ENCODE measurements at regions not wholly inside any gene's neighbourhood (a gene's known extent, or its start where the extent isn't known, plus 50 kb on each side); places are given as distances from the start of the nearest gene placed in this dataset.
A peak's percentile ranks its signal among the peaks of the same experiment; 100 is the strongest.
"Not testable (repeated sequence)": the region's sequence is repeated elsewhere in the genome, so short reads cannot be mapped to it uniquely, and the experiment has no call there.

- H3K79me2 ChIP-seq: no peaks in the 10 kb centered on the region
- H3K4me3 ChIP-seq: no peak overlapping the region
- no peaks in the 10 kb centered on the region for H4K20me1 ChIP-seq (ENCODE audit: insufficient read depth, poor library complexity, severe bottlenecking)
- no peaks in the 10 kb centered on the region for H3K36me3 ChIP-seq (replicated peaks; ENCODE audit: insufficient read depth, low read depth)
- no peaks in the 10 kb centered on the region for H3K9me2 ChIP-seq (replicated peaks; ENCODE audit: insufficient read depth)
- DNase-seq (ENCODE audit: low spot score): no peak
- H2AFZ ChIP-seq: no peak overlapping the region
- 94% methylated on average over 4 of the region's 4 CpGs for WGBS (ENCODE audit: low lambda C conversion rate, missing lambda C conversion rate)
- H3K4me1 ChIP-seq (ENCODE audit: insufficient read depth): no peaks in the 10 kb centered on the region
- no peak overlapping the region for H3K4me2 ChIP-seq
- H3K27ac ChIP-seq: no peak overlapping the region
- TF ChIP-seq EZH2 (IDR thresholded peaks at IDR 0.05; ENCODE audit: borderline replicate concordance) (no peak), EZH2phosphoT487 (IDR thresholded peaks at IDR 0.05; ENCODE audit: low read depth, severe bottlenecking, unreplicated experiment) (no peak)
- TF ChIP-seq, protein P1, sequence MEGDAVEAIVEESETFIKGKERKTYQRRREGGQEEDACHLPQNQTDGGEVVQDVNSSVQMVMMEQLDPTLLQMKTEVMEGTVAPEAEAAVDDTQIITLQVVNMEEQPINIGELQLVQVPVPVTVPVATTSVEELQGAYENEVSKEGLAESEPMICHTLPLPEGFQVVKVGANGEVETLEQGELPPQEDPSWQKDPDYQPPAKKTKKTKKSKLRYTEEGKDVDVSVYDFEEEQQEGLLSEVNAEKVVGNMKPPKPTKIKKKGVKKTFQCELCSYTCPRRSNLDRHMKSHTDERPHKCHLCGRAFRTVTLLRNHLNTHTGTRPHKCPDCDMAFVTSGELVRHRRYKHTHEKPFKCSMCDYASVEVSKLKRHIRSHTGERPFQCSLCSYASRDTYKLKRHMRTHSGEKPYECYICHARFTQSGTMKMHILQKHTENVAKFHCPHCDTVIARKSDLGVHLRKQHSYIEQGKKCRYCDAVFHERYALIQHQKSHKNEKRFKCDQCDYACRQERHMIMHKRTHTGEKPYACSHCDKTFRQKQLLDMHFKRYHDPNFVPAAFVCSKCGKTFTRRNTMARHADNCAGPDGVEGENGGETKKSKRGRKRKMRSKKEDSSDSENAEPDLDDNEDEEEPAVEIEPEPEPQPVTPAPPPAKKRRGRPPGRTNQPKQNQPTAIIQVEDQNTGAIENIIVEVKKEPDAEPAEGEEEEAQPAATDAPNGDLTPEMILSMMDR (IDR thresholded peaks at IDR 0.05; ENCODE audit: poor library complexity): no peak
- no peaks in the 10 kb centered on the region for H3K27me3 ChIP-seq
- no peaks in the 10 kb centered on the region for H3K9me3 ChIP-seq (ENCODE audit: low read depth)
Observed at GRCh38 chrX:112218388-112218787, 135.8 kb upstream of the TRPC5 start.

GRCh38 chrX:112211459-112211858 lies 128.9 kb upstream of the TRPC5 start:
- Histone ChIP-seq H3K27me3 (no peaks in the 10 kb centered on the region), H4K20me1 (ENCODE audit: insufficient read depth, poor library complexity, severe bottlenecking) (no peaks in the 10 kb centered on the region), H3K9me2 (replicated peaks; ENCODE audit: insufficient read depth) (no peaks in the 10 kb centered on the region), H3K4me2 (no peak overlapping the region), H3K36me3 (replicated peaks; ENCODE audit: insufficient read depth, low read depth) (no peaks in the 10 kb centered on the region), H3K79me2 (no peaks in the 10 kb centered on the region), H2AFZ (no peak overlapping the region), H3K4me1 (ENCODE audit: insufficient read depth) (no peaks in the 10 kb centered on the region), H3K27ac (no peak overlapping the region), H3K4me3 (no peak overlapping the region), H3K9me3 (ENCODE audit: low read depth) (no peaks in the 10 kb centered on the region)
- TF ChIP-seq EZH2phosphoT487 (IDR thresholded peaks at IDR 0.05; ENCODE audit: low read depth, severe bottlenecking, unreplicated experiment) (no peak), EZH2 (IDR thresholded peaks at IDR 0.05; ENCODE audit: borderline replicate concordance) (no peak)
- TF ChIP-seq, protein P1 (IDR thresholded peaks at IDR 0.05; ENCODE audit: poor library complexity): no peak
- no peak for DNase-seq (ENCODE audit: low spot score)
- WGBS (ENCODE audit: low lambda C conversion rate, missing lambda C conversion rate): 85% methylated on average over 3 of the region's 3 CpGs

- peak; percentile 8 for DNase-seq (ENCODE audit: low spot score)
- Histone ChIP-seq H3K27me3 (no peaks in the 10 kb centered on the region), H3K4me1 (ENCODE audit: insufficient read depth) (no peaks in the 10 kb centered on the region), H3K9me2 (replicated peaks; ENCODE audit: insufficient read depth) (no peaks in the 10 kb centered on the region), H3K27ac (peak overlapping the region; percentile 40), H3K4me2 (no peak overlapping the region), H3K4me3 (no peak overlapping the region), H2AFZ (no peak overlapping the region), H3K36me3 (replicated peaks; ENCODE audit: insufficient read depth, low read depth) (no peaks in the 10 kb centered on the region), H4K20me1 (ENCODE audit: insufficient read depth, poor library complexity, severe bottlenecking) (no peaks in the 10 kb centered on the region), H3K9me3 (ENCODE audit: low read depth) (no peaks in the 10 kb centered on the region), H3K79me2 (no peaks in the 10 kb centered on the region)
- TF ChIP-seq EZH2phosphoT487 (IDR thresholded peaks at IDR 0.05; ENCODE audit: low read depth, severe bottlenecking, unreplicated experiment) (no peak), EZH2 (IDR thresholded peaks at IDR 0.05; ENCODE audit: borderline replicate concordance) (no peak)
- TF ChIP-seq, protein P1 (IDR thresholded peaks at IDR 0.05; ENCODE audit: poor library complexity): no peak
- 21% methylated on average over 3 of the region's 3 CpGs for WGBS (ENCODE audit: low lambda C conversion rate, missing lambda C conversion rate)
Observed at GRCh38 chrX:112197840-112198239, 115.3 kb upstream of the TRPC5 start.

GRCh38 chrX:112190646-112191045 lies 108.1 kb upstream of the TRPC5 start:
- Histone ChIP-seq H4K20me1 (ENCODE audit: insufficient read depth, poor library complexity, severe bottlenecking) (no peaks in the 10 kb centered on the region), H3K9me2 (replicated peaks; ENCODE audit: insufficient read depth) (no peaks in the 10 kb centered on the region), H3K4me1 (ENCODE audit: insufficient read depth) (no peaks in the 10 kb centered on the region), H2AFZ (no peak overlapping the region), H3K27ac (no peak overlapping the region), H3K4me2 (no peak overlapping the region), H3K4me3 (no peak overlapping the region), H3K27me3 (no peaks in the 10 kb centered on the region), H3K36me3 (replicated peaks; ENCODE audit: insufficient read depth, low read depth) (no peaks in the 10 kb centered on the region), H3K79me2 (no peaks in the 10 kb centered on the region), H3K9me3 (ENCODE audit: low read depth) (no peaks in the 10 kb centered on the region)
- WGBS (ENCODE audit: low lambda C conversion rate, missing lambda C conversion rate): 74% methylated on average over 4 of the region's 4 CpGs
- TF ChIP-seq, protein P1 (IDR thresholded peaks at IDR 0.05; ENCODE audit: poor library complexity): no peak
- TF ChIP-seq EZH2phosphoT487 (IDR thresholded peaks at IDR 0.05; ENCODE audit: low read depth, severe bottlenecking, unreplicated experiment) (no peak), EZH2 (IDR thresholded peaks at IDR 0.05; ENCODE audit: borderline replicate concordance) (no peak)
- DNase-seq (ENCODE audit: low spot score): no peak

GRCh38 chrX:112181361-112181760 lies 98.8 kb upstream of the TRPC5 start:
- not testable (repeated sequence) for H3K9me3 ChIP-seq (ENCODE audit: low read depth); H3K79me2 ChIP-seq; H3K9me2 ChIP-seq (replicated peaks; ENCODE audit: insufficient read depth); H3K27ac ChIP-seq; H2AFZ ChIP-seq; H3K4me2 ChIP-seq; DNase-seq (ENCODE audit: low spot score); H3K4me3 ChIP-seq; H4K20me1 ChIP-seq (ENCODE audit: insufficient read depth, poor library complexity, severe bottlenecking); H3K36me3 ChIP-seq (replicated peaks; ENCODE audit: insufficient read depth, low read depth); H3K4me1 ChIP-seq (ENCODE audit: insufficient read depth); H3K27me3 ChIP-seq
- WGBS (ENCODE audit: low lambda C conversion rate, missing lambda C conversion rate): 76% methylated on average over 3 of the region's 3 CpGs

Measured in hepatocyte (in vitro differentiated cells).